OCI-LY3 (cell line): ENCODE measurements at regions not wholly inside any gene's neighbourhood (a gene's known extent, or its start where the extent isn't known, plus 50 kb on each side); places are given as distances from the start of the nearest gene placed in this dataset.

Source experiments
- CTCF ChIP-seq: fragments of 200-600, 300-600 bp; sonication (generic); IDR thresholded peaks from 2 replicates; pipeline ENCODE4 v1.5.1; 2014; ENCODE audit warnings: antibody characterized with exemption, low read length, low read depth
- EZH2phosphoT487 ChIP-seq: fragments of 200-600 bp; shearing (Covaris generic); IDR thresholded peaks from 2 replicates; pipeline ENCODE4 v1.6.1; 2018; ENCODE audit warnings: antibody characterized with exemption, mixed run types, low read depth

- TF ChIP-seq CTCF = no peak
- no peak for TF ChIP-seq EZH2phosphoT487
Observed at GRCh38 chr6:133814797-133815196, 74.1 kb upstream of the TCF21 start.
